UCSD-AML1 (cell line): ENCODE measurements at regions not wholly inside any gene's neighbourhood (a gene's known extent, or its start where the extent isn't known, plus 50 kb on each side); places are given as distances from the start of the nearest gene placed in this dataset.

ENCODE experiments used
- DNase-seq: peaks from one replicate; lab custom pipeline; 2025; ENCODE audit not compliant: unreplicated experiment; lab: John Stamatoyannopoulos, UW

GRCh38 chr2:6644261-6644660 lies 221.4 kb downstream of the CMPK2 start:
- no peak for DNase-seq

DNA sequence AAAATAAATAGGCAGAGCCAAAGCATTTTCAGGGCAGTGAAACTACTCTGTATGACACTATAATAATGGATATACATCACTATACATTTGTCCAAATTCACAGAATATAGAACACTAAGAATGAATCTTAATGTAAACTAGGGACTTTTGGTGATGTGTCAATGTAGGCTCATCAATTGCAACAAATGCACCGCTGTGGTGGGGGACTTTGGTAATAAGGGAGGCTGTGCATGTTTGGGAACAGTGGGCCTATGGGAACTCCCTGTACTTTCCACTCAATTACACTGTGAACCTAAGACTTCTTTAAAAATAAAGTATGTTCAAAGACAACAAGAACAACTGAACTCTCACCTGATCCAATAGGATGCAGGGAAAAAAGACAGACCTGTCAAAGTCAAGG lies 220.7 kb downstream of the CMPK2 start:
- no peak for DNase-seq

GRCh38 chr2:6645672-6646071 lies 220.0 kb downstream of the CMPK2 start:
- no peak for DNase-seq

DNA sequence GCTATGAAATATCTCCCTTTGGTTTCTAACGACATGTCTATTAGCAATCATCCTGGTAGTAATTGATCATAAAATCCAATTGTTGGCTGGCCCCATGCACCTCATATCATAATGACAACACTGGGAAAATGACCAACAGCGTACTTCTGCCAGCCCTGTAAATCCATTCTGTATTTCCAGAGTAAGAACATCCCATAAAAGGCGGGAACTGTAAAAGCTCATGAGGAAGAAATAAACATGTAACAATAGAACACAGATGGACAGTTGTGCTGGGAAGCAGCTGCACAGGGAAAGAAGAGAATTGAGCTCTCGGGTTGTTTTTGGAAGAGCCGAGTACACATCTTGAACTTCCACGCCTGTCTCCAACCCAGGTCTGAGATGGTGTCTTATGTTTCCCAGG lies 218.7 kb downstream of the CMPK2 start:
- no peak for DNase-seq

GRCh38 chr2:6648596-6649247 lies 217.0 kb downstream of the CMPK2 start:
- DNase-seq: no peak

GRCh38 chr2:6650311-6650710 lies 215.4 kb downstream of the CMPK2 start:
- no peak for DNase-seq

DNA sequence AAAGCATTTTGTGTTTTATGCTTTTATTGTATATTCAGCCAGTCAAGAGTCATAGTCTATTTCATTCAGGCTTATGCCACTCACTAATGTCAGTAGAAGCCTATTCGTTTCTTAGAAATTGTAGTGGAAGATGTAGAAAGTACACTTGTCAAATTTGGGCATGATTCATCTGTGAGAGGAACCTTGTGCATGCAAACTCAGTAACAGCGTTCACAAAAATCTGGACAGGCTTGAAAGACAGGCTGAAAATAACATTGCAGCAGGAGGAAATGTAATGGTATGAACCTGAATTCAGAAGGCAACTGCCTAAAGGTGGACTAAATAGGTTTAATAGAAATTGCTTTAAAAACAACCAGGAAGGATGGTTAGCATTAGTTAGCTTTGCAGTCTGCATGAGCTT lies 213.5 kb downstream of the CMPK2 start:
- no peak for DNase-seq

DNA sequence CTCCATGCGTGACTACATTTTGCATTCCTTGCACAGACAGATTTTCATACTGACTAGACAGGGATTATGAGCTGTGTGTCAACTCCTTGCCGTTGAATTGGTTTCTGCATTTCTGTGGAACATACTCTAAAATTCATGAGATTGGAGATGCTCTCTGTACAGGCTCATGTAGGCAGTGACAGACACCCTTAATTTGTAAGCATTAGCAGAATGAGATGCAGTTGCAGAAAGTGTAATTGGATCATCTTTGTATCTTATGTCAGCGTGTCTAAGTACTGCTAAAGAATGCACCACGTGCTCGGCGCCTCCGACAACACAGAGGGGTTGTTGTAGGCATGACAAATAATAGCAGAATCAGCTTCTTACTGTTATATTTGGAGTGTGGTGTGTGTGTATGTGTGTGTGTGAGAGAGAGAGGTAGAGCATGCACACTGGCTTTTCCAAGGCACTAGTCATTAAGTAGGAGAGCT lies 212.4 kb downstream of the CMPK2 start:
- DNase-seq: no peak

- DNase-seq: no peak
These were observed 211.4 kb downstream of the CMPK2 start for GRCh38 chr2:6654279-6654678.

GRCh38 chr2:6656633-6657032 lies 209.1 kb downstream of the CMPK2 start:
- DNase-seq: no peak

- no peak for DNase-seq
These were observed 208.6 kb downstream of the CMPK2 start for GRCh38 chr2:6657136-6657535.

- DNase-seq: no peak
These were observed 207.9 kb downstream of the CMPK2 start for GRCh38 chr2:6657855-6658254.

DNA sequence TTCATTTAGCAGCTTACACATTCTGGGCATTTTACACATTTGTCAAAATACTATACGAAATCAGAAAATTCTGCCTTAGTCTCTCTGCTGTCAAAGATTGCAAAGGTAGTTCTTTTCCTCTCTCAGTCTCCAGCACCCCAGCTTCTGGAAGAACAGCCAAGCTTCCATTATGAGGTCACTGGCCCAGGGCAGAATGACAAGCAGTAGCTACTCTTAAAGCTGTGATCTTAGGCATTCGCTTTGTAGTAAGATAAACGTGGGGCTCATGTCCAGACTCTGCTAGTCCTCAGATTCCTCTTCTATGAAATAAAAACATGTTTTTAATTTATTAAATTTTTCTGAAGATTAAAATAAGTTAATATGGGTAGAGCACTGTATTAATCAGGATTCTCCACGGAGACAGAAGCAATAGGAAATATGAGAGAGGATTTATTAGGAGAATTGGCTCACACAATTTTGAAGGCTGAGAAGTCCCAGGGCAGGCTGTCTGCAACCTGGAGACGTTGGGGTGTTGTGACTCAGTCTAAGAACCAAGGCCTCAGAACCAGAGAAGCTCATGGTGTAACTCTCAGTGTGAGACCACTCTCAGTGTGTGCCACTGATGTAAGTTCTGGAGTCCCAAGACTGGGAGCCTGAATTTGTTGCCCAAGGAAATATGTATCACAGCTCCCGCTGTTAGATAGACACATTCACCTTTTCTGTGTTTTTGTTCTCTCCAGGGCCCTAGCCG lies 201.2 kb downstream of the CMPK2 start:
- no peak for DNase-seq

- no peak for DNase-seq
These were observed 200.3 kb downstream of the CMPK2 start for GRCh38 chr2:6665093-6666045.

- no peak for DNase-seq
These were observed 198.4 kb downstream of the CMPK2 start for GRCh38 chr2:6667326-6667725.

GRCh38 chr2:6671913-6672312 lies 193.8 kb downstream of the CMPK2 start:
- no peak for DNase-seq

- DNase-seq: no peak
These were observed 191.3 kb downstream of the CMPK2 start for GRCh38 chr2:6674381-6674780.

DNA sequence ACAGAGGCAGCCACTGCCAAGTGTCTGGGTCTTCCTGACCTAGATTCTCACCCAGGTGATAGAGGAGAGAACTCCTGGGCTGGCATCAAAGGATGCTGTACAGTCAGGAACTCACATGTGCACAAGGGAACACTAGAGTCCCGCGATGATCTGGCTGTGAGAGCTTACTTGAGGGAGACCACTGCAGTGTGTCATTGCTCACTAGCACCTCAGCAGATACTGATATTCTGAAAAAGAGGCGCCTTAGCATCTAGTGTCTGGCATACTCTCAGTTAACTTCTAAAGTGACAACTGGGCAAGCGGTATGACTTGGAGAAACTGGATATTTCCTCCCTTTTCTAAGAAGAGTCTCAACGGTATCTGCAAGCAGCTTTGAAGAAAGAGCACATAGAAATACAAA lies 189.9 kb downstream of the CMPK2 start:
- DNase-seq: no peak

- DNase-seq: no peak
These were observed 189.5 kb downstream of the CMPK2 start for GRCh38 chr2:6676241-6676640.

- DNase-seq: no peak
These were observed 188.9 kb downstream of the CMPK2 start for GRCh38 chr2:6676776-6677175.

GRCh38 chr2:6679471-6679870 lies 186.2 kb downstream of the CMPK2 start:
- no peak for DNase-seq

- DNase-seq: no peak
These were observed 182.2 kb downstream of the CMPK2 start for GRCh38 chr2:6683516-6683915.
